ENCODE measurements at regions not wholly inside any gene's neighbourhood (a gene's known extent, or its start where the extent isn't known, plus 50 kb on each side); places are given as distances from the start of the nearest gene placed in this dataset.

DNA sequence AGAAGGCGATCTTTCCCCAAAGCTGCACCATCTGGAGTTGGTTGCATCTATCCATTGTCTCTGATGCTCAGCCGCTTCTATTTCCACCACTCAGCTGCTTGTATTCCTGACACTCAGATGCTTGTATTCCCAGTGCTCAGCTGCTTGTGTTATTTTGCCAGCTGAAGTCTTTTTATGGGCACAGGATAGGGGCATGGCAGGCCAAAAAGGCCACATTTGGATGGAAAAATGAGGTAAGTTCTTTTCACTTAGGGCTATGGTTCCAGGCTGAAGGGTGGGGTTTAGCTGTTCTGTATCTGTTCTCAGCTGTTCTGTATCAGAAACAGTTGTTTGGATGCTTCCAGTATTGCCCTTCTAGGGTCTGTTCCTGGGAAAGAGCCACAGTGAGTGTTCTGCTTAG is 944.9 kb downstream of the QKI start:
- Mint-ChIP-seq H3K27me3 (ENCODE audit: insufficient read depth, unreplicated experiment) (no peaks in the 10 kb centered on the region), H3K36me3 (ENCODE audit: insufficient read depth, unreplicated experiment) (no peaks in the 10 kb centered on the region), H3K27ac (ENCODE audit: unreplicated experiment) (no peak overlapping the region), H3K4me3 (ENCODE audit: unreplicated experiment) (no peak overlapping the region), H3K9me3 (ENCODE audit: unreplicated experiment) (peaks cover 18% of the 10 kb centered on the region), H3K4me1 (ENCODE audit: low read depth, unreplicated experiment) (no peaks in the 10 kb centered on the region)
- H3K4me3 ChIP-seq (ENCODE audit: low read depth, low read length): no peak overlapping the region
- no peaks in the 10 kb centered on the region for H3K27me3 ChIP-seq (replicated peaks; ENCODE audit: control insufficient read depth, insufficient read depth, low read length)
- no peaks in the 10 kb centered on the region for H3K9me3 ChIP-seq
- TF ChIP-seq, protein P1, sequence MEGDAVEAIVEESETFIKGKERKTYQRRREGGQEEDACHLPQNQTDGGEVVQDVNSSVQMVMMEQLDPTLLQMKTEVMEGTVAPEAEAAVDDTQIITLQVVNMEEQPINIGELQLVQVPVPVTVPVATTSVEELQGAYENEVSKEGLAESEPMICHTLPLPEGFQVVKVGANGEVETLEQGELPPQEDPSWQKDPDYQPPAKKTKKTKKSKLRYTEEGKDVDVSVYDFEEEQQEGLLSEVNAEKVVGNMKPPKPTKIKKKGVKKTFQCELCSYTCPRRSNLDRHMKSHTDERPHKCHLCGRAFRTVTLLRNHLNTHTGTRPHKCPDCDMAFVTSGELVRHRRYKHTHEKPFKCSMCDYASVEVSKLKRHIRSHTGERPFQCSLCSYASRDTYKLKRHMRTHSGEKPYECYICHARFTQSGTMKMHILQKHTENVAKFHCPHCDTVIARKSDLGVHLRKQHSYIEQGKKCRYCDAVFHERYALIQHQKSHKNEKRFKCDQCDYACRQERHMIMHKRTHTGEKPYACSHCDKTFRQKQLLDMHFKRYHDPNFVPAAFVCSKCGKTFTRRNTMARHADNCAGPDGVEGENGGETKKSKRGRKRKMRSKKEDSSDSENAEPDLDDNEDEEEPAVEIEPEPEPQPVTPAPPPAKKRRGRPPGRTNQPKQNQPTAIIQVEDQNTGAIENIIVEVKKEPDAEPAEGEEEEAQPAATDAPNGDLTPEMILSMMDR (IDR thresholded peaks at IDR 0.05; ENCODE audit: insufficient read depth in 1 of 2, low read depth in 1 of 2, low read length in 1 of 2, severe bottlenecking in 1 of 2, unreplicated experiment in 1 of 2): no peak
- DNase-seq: no peak
- intact Hi-C loops (cut with micrococcal nuclease; ENCODE audit: unreplicated experiment): no loop called here
- no peaks in the 10 kb centered on the region for H3K4me1 ChIP-seq
- POLR2A ChIA-PET: no interaction called here
- no TSS peak for BruUV-seq (replicated peaks)
- no peaks in the 10 kb centered on the region for H3K36me3 ChIP-seq (ENCODE audit: control insufficient read depth, insufficient read depth, low read length)
- CTCF ChIA-PET: no interaction called here

DNA sequence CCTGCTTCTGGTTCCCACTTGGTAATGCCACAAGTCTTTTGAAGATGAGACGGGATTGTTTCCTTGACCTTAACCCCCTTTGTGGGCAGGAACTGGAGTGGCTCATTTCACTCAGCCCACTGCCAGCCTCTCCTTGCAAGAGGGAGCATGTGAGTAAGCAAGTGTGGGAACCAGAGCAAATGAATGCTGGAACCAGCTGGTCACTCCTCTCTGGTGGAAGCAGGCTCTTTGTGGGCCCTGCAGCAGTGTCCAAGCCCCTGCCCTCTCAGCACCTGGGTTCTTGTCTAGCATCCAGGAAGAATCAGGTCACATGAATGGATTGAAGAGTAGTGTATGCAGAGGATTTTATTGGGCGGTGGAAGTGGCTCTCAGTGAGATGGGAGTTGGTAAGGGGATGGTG is 944.5 kb downstream of the QKI start:
- CTCF ChIA-PET: no interaction called here
- Mint-ChIP-seq H3K4me3 (ENCODE audit: unreplicated experiment) (no peak overlapping the region), H3K9me3 (ENCODE audit: unreplicated experiment) (peaks cover 18% of the 10 kb centered on the region), H3K27ac (ENCODE audit: unreplicated experiment) (no peak overlapping the region), H3K27me3 (ENCODE audit: insufficient read depth, unreplicated experiment) (no peaks in the 10 kb centered on the region), H3K36me3 (ENCODE audit: insufficient read depth, unreplicated experiment) (no peaks in the 10 kb centered on the region), H3K4me1 (ENCODE audit: low read depth, unreplicated experiment) (no peaks in the 10 kb centered on the region)
- BruUV-seq (replicated peaks): no TSS peak
- no peak overlapping the region for H3K4me3 ChIP-seq (ENCODE audit: low read depth, low read length)
- no peaks in the 10 kb centered on the region for H3K36me3 ChIP-seq (ENCODE audit: control insufficient read depth, insufficient read depth, low read length)
- H3K4me1 ChIP-seq: no peaks in the 10 kb centered on the region
- DNase-seq: no peak
- POLR2A ChIA-PET: no interaction called here
- TF ChIP-seq, protein P1 (IDR thresholded peaks at IDR 0.05; ENCODE audit: insufficient read depth in 1 of 2, low read depth in 1 of 2, low read length in 1 of 2, severe bottlenecking in 1 of 2, unreplicated experiment in 1 of 2): no peak
- no peaks in the 10 kb centered on the region for H3K9me3 ChIP-seq
- no peaks in the 10 kb centered on the region for H3K27me3 ChIP-seq (replicated peaks; ENCODE audit: control insufficient read depth, insufficient read depth, low read length)
- intact Hi-C loops (cut with micrococcal nuclease; ENCODE audit: unreplicated experiment): no loop called here

DNA sequence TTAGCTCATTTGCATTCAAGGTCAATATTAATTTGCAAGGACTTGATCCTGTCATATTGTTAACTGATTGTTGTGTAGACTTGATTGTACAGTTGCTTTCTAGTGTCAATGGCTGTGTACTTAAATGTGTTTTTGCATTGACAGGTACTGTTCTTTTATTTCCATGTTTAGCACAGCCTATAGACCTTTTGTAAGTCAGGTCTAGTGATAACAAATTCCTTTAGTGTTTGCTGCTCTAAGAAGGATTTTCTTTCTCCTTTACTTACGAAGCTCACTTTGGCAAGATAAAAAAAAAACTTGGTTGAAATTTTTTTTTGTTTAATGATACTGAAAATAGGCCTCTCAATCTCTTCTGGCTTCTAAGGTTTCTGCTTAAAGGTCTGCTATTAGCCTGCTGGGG is 942.3 kb downstream of the QKI start:
- no peak overlapping the region for H3K27ac Mint-ChIP-seq (ENCODE audit: unreplicated experiment)
- H3K27me3 Mint-ChIP-seq (ENCODE audit: insufficient read depth, unreplicated experiment): no peaks in the 10 kb centered on the region
- Histone ChIP-seq H3K4me1 (no peaks in the 10 kb centered on the region), H3K36me3 (ENCODE audit: control insufficient read depth, insufficient read depth, low read length) (no peaks in the 10 kb centered on the region), H3K9me3 (no peaks in the 10 kb centered on the region), H3K27me3 (replicated peaks; ENCODE audit: control insufficient read depth, insufficient read depth, low read length) (no peaks in the 10 kb centered on the region), H3K4me3 (ENCODE audit: low read depth, low read length) (no peak overlapping the region)
- TF ChIP-seq, protein P1 (IDR thresholded peaks at IDR 0.05; ENCODE audit: insufficient read depth in 1 of 2, low read depth in 1 of 2, low read length in 1 of 2, severe bottlenecking in 1 of 2, unreplicated experiment in 1 of 2): no peak
- H3K36me3 Mint-ChIP-seq (ENCODE audit: insufficient read depth, unreplicated experiment): no peaks in the 10 kb centered on the region
- H3K4me1 Mint-ChIP-seq (ENCODE audit: low read depth, unreplicated experiment): no peaks in the 10 kb centered on the region
- no TSS peak for BruUV-seq (replicated peaks)
- CTCF ChIA-PET: no interaction called here
- H3K9me3 Mint-ChIP-seq (ENCODE audit: unreplicated experiment): peaks cover 18% of the 10 kb centered on the region
- POLR2A ChIA-PET: no interaction called here
- intact Hi-C loops (cut with micrococcal nuclease; ENCODE audit: unreplicated experiment): no loop called here
- no peak overlapping the region for H3K4me3 Mint-ChIP-seq (ENCODE audit: unreplicated experiment)
- DNase-seq: no peak

All from Caco-2 (cell line).